Astrocyte (in vitro differentiated cells and primary cell): ENCODE measurements at regions not wholly inside any gene's neighbourhood (a gene's known extent, or its start where the extent isn't known, plus 50 kb on each side); places are given as distances from the start of the nearest gene placed in this dataset.

ENCODE experiments used
- CTCF ChIP-seq: IDR thresholded peaks from 2 replicates; pipeline ENCODE4 v1.5.1; 2011; ENCODE audit warnings: low read depth, mild to moderate bottlenecking, inconsistent platforms, low read length, moderate library complexity; ENCODE audit not compliant: insufficient read depth
- EZH2 ChIP-seq: IDR thresholded peaks from 2 replicates; pipeline ENCODE4 v1.6.1; 2012; ENCODE audit warnings: mild to moderate bottlenecking, low read length, inconsistent platforms; ENCODE audit not compliant: insufficient read depth

GRCh38 chr6:26187981-26188635 lies 100.9 kb downstream of the HFE start:
- no peak for TF ChIP-seq CTCF
- TF ChIP-seq EZH2 = no peak
